Upper lobe of left lung (tissue), 6 donors: ENCODE measurements at regions not wholly inside any gene's neighbourhood (a gene's known extent, or its start where the extent isn't known, plus 50 kb on each side); places are given as distances from the start of the nearest gene placed in this dataset.
A peak's percentile ranks its signal among the peaks of the same experiment; 100 is the strongest.

Experiments used
- ATAC-seq, 2 donors: fragments of 200-7000 bp; cut with Tn5 transposase; one replicate each; pipeline ENCODE4 v1.9.1; 2022; ENCODE audit warnings: mild to moderate bottlenecking in 2 of 2, moderate library complexity in 2 of 2; ENCODE audit not compliant: low FRiP score in 2 of 2
- DNase-seq, 2 donors: peaks; one replicate each; pipeline ENCODE4 v3.0.0-alpha.2; 2019 to 2020
- H3K27ac ChIP-seq, 4 donors: fragments of 200-600 bp; sonication (generic); one replicate each; pipeline ENCODE4 v1.5.1; 2016 to 2019
- H3K27me3 ChIP-seq, 4 donors: fragments of 200-600 bp; sonication (generic); one replicate each; pipeline ENCODE4 v1.5.1; 2017 to 2019
- H3K36me3 ChIP-seq, 4 donors: fragments of 200-600 bp; sonication (generic); one replicate each; pipeline ENCODE4 v1.5.1; 2016 to 2019
- H3K4me1 ChIP-seq, 4 donors: fragments of 200-600 bp; sonication (generic); one replicate each; pipeline ENCODE4 v1.5.1; 2018 to 2019
- H3K4me3 ChIP-seq, 4 donors: fragments of 200-600 bp; sonication (generic); one replicate each; pipeline ENCODE4 v1.5.1; 2017 to 2019; ENCODE audit warnings: mild to moderate bottlenecking in 2 of 4, moderate library complexity in 1 of 4
- H3K9me3 ChIP-seq, 4 donors: fragments of 200-600 bp; sonication (generic); one replicate each; pipeline ENCODE4 v1.5.1; 2018 to 2019
- CTCF ChIP-seq, 6 experiments: fragments of 450-650 bp in 4 of 6; fragments of 200-600 bp in 2 of 6; sonication (generic) in 2 of 6; IDR thresholded peaks; one replicate each; pipeline ENCODE4 v1.5.1; 2016 to 2019; ENCODE audit warnings: antibody characterized with exemption in 6 of 6
- EP300 ChIP-seq, 4 donors: sonication (generic); formaldehyde crosslinking; IDR thresholded peaks; one replicate each; pipeline ENCODE4 v1.5.1; 2017; ENCODE audit warnings: antibody characterized with exemption in 4 of 4, control low read depth in 2 of 4
- POLR2A ChIP-seq, 4 donors: fragments of 450-650 bp; IDR thresholded peaks; one replicate each; pipeline ENCODE4 v1.5.1; 2016 to 2017; ENCODE audit warnings: antibody characterized with exemption in 4 of 4, mild to moderate bottlenecking in 2 of 4
- POLR2AphosphoS5 ChIP-seq, 2 donors: sonication (generic); formaldehyde crosslinking; IDR thresholded peaks; one replicate each; pipeline ENCODE4 v1.5.1; 2017; ENCODE audit warnings: antibody characterized with exemption in 2 of 2
- WGBS, 2 donors: methylation state at CpG; one replicate each; pipeline ENCODE4 v1.1.5; 2017 to 2018; 5-methylcytosine and 5-hydroxymethylcytosine counted together
- donor health status: DM: no; HTN: no; CAD: no; lungs with moderate emphysema.
- donor health status: DM: no; HTN: yes; CAD: no; lungs with severe emphysema.

GRCh38 chr2:59961746-59962145 is 591.7 kb downstream of the BCL11A start:
- no peaks in the 10 kb centered on the region for H3K27me3 ChIP-seq
- no peak overlapping the region for H3K27ac ChIP-seq
- peak in 1 of 2 donors; percentile 26 for DNase-seq
- TF ChIP-seq POLR2AphosphoS5 (IDR thresholded peaks at IDR 0.05), result no peak
- TF ChIP-seq CTCF (IDR thresholded peaks at IDR 0.05), result no peak
- ATAC-seq, result no peak
- H3K36me3 ChIP-seq, result no peaks in the 10 kb centered on the region
- H3K4me3 ChIP-seq, result no peak overlapping the region
- H3K4me1 ChIP-seq, result peaks cover 0 to 4% (median 2%) of the 10 kb centered on the region in 4 donors
- H3K9me3 ChIP-seq, result no peaks in the 10 kb centered on the region
- WGBS, 2 donors, result 40 to 52% methylated on average over 2 of the region's 2 CpGs

- TF ChIP-seq CTCF (IDR thresholded peaks at IDR 0.05) (no peak), EP300 (IDR thresholded peaks at IDR 0.05) (no peak), POLR2AphosphoS5 (IDR thresholded peaks at IDR 0.05) (no peak)
- 64 to 72% methylated on average over 3 of the region's 3 CpGs for WGBS, 2 donors
- no peak for DNase-seq
These were observed 593.5 kb downstream of the BCL11A start for GRCh38 chr2:59959944-59960343.

GRCh38 chr2:59957504-59957903 is 596.0 kb downstream of the BCL11A start:
- H3K4me3 ChIP-seq, result no peak overlapping the region
- ATAC-seq, result no peak
- 61 to 93% methylated on average over 1 of the region's 1 CpG for WGBS, 2 donors
- H3K36me3 ChIP-seq, result no peaks in the 10 kb centered on the region
- H3K27me3 ChIP-seq, result no peaks in the 10 kb centered on the region
- TF ChIP-seq CTCF (IDR thresholded peaks at IDR 0.05) (no peak), POLR2A (IDR thresholded peaks at IDR 0.05) (no peak), EP300 (IDR thresholded peaks at IDR 0.05) (no peak), POLR2AphosphoS5 (IDR thresholded peaks at IDR 0.05) (no peak)
- no peaks in the 10 kb centered on the region for H3K9me3 ChIP-seq
- no peak for DNase-seq
- H3K4me1 ChIP-seq, result no peaks in the 10 kb centered on the region
- no peak overlapping the region for H3K27ac ChIP-seq

More at GRCh38 chr2:59959944-59960343, 593.5 kb downstream of the BCL11A start:
- Histone ChIP-seq H3K36me3 (no peaks in the 10 kb centered on the region), H3K4me1 (peaks cover 0 to 4% (median 2%) of the 10 kb centered on the region in 4 donors), H3K4me3 (no peak overlapping the region), H3K27me3 (no peaks in the 10 kb centered on the region), H3K27ac (no peak overlapping the region), H3K9me3 (no peaks in the 10 kb centered on the region)
- ATAC-seq, result no peak

GRCh38 chr2:59956981-59957380 is 596.5 kb downstream of the BCL11A start:
- Histone ChIP-seq H3K27ac (no peak overlapping the region), H3K27me3 (no peaks in the 10 kb centered on the region), H3K4me3 (no peak overlapping the region), H3K36me3 (no peaks in the 10 kb centered on the region), H3K4me1 (no peaks in the 10 kb centered on the region), H3K9me3 (no peaks in the 10 kb centered on the region)
- WGBS, 2 donors, result 73 to 79% methylated on average over 4 of the region's 4 CpGs
- no peak for ATAC-seq
- no peak for DNase-seq
- TF ChIP-seq EP300 (IDR thresholded peaks at IDR 0.05) (no peak), POLR2AphosphoS5 (IDR thresholded peaks at IDR 0.05) (no peak), POLR2A (IDR thresholded peaks at IDR 0.05) (no peak), CTCF (IDR thresholded peaks at IDR 0.05) (no peak)

GRCh38 chr2:59947917-59948541 is 605.4 kb downstream of the BCL11A start:
- 68 to 76% methylated on average over 10 of the region's 10 CpGs for WGBS, 2 donors
- no peak overlapping the region for H3K4me3 ChIP-seq
- ATAC-seq (no peak), DNase-seq (no peak)
- no peaks in the 10 kb centered on the region for H3K36me3 ChIP-seq
- H3K9me3 ChIP-seq, result no peaks in the 10 kb centered on the region
- no peak overlapping the region for H3K27ac ChIP-seq
- no peaks in the 10 kb centered on the region for H3K4me1 ChIP-seq
- TF ChIP-seq CTCF (IDR thresholded peaks at IDR 0.05) (no peak), POLR2AphosphoS5 (IDR thresholded peaks at IDR 0.05) (no peak), EP300 (IDR thresholded peaks at IDR 0.05) (no peak), POLR2A (IDR thresholded peaks at IDR 0.05) (no peak)
- no peaks in the 10 kb centered on the region for H3K27me3 ChIP-seq
